ENCODE measurements at regions not wholly inside any gene's neighbourhood (a gene's known extent, or its start where the extent isn't known, plus 50 kb on each side); places are given as distances from the start of the nearest gene placed in this dataset.

- TF ChIP-seq CTCF (IDR thresholded peaks at IDR 0.05 in 8 of 11, conservative IDR thresholded peaks at IDR 0.05 in 3 of 11) (no peak), POLR2A (IDR thresholded peaks at IDR 0.05) (no peak), POLR2AphosphoS5 (IDR thresholded peaks at IDR 0.05) (peak in 1 of 3 donors; percentile 30)
Measured at GRCh38 chr19:7421941-7422744, 66.7 kb downstream of the PEX11G start.

Measured in spleen (tissue), 7 donors.